NCI-H1930 (cell line): ENCODE measurements at regions not wholly inside any gene's neighbourhood (a gene's known extent, or its start where the extent isn't known, plus 50 kb on each side); places are given as distances from the start of the nearest gene placed in this dataset.

Experiments used
- DNase-seq, 2 experiments: peaks; one replicate each; lab custom pipeline; 2025; lab: John Stamatoyannopoulos, UW

DNA sequence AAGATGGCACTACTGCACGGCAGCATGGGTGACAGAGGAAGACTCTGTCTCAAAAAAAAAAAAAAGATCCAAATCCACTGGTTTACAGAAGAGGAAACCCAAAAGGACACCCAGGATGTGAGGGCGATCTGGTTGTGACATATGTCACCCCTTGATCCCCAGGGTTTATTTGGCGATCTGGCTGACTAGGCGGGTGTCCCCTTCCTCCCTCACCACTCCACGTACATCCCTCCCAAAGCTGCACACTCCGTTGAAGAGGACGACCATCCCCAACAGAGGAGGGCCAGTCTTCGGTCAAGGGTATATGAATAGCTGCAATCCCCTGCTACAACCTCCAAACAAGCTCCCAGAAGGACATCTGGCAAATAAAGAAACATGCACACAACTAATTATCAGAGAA lies 111.6 kb downstream of the HTR5A start:
- no peak for DNase-seq

DNA sequence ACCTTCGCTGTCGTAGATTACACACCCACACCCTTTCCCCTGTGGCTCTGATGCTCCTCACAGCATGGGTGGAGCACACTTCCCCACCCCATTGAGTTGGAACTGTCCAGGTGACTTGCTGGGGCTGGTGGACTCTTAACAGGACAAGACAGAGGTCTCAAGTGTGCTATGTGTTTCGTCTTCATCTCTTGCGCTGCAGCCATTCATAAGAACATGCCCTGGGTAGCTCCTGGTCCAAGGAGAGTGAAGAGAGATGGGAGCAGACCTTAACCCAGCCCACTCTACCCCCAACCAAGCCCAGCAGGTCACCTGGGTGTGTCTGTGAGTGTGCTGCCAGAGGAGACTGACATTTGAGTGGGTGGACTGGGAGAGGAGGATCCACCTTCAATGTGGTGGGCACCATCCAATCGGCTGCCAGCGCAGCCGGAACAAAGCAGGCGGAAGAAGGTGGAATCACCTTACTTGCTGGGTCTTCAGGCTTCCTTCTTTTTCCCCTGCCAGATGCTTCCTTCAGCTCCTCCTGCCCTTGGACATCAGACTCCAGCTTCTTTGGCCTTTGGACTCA lies 112.4 kb downstream of the HTR5A start:
- no peak for DNase-seq

DNA sequence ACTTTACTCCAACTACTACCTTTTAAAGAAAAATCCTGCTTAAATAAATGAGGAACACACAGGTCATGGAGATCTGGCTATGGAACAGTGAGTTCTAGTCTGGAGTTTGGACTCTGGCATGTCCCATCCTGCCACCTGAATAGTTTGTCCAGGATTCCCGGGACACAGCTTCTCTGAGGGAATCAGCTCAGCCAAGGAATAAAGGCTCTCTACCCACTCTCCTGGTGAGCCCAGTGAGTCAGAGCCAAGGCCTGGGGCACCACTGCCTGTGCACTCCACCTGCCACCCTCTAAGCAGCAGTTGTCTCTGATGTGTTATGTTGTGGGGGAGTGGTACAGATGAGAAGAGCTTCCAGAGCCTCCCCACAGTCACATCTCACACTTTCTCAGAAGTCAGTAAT lies 113.5 kb downstream of the HTR5A start:
- no peak for DNase-seq

DNA sequence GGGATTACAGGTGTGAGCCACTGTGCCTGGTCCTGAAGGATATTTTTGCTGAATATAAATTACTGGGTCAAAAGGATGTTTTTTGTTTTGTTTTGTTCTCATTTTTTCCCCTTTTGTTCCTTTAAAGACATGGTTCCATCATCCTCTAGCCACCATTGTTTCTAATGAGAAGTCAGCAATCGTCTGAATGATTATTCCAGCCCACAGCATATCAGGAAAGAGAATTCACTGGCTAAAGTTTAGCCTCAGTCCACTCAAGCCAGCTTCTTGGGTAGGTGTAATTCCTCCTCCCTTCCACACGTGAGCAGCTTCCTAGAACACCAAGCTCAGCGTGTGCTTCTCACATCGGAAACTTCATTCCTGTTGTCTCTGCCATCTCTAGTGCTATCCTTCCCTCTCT lies 112.8 kb upstream of the INSIG1 start:
- no peak for DNase-seq

DNA sequence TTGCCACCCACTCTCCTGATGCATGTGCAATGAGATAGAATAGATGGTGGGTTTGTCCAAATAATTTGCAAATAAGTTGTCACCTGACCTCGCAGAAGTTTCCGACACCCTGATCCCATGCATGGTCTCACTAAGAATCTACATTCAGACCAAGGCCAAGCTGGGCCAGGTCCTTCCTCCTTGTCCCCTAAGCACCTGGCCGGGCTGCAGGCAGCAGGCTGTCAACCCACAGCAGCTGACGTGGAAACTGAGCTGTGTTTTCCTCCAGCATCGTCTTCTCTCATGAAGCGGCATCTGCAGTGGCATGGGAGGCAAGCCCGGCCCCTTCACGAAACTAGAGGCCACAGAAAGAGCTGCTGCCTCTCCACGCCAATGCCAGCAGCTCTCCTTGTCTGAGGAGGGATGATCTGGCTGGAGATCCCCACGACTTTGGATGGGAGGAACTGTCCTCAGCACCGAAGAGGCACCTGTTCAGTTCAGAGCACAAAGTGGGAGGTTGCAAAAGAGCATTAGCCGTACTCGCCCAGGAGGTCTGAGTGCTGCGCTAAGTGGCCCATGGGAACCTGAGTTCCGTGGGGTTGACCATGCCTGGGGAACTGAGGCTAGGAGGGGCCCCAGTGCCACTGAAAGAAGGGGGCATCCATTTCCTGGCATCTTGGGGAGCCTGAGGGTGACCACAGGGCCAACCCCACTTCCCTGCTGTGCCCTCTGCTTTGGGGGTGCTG lies 110.5 kb upstream of the INSIG1 start:
- DNase-seq: no peak

DNA sequence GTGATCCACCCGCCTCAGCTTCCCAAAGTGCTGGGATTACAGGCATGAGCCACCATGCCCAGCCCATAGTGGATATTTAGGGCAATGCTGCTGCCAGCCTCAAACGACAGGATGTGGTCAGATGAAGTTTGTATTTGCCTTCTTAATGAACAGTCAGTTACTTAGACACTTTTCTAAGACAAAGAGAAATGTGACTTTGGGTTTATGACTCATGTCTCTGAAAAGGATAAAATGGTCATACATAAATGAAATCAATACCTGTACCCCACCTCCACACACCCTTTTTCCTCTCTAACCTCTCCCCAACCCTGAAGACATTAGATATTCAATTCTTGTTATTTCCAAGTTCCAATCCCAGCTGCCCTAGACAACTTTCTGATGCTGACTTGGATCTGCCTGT lies 109.3 kb upstream of the INSIG1 start:
- no peak for DNase-seq

DNA sequence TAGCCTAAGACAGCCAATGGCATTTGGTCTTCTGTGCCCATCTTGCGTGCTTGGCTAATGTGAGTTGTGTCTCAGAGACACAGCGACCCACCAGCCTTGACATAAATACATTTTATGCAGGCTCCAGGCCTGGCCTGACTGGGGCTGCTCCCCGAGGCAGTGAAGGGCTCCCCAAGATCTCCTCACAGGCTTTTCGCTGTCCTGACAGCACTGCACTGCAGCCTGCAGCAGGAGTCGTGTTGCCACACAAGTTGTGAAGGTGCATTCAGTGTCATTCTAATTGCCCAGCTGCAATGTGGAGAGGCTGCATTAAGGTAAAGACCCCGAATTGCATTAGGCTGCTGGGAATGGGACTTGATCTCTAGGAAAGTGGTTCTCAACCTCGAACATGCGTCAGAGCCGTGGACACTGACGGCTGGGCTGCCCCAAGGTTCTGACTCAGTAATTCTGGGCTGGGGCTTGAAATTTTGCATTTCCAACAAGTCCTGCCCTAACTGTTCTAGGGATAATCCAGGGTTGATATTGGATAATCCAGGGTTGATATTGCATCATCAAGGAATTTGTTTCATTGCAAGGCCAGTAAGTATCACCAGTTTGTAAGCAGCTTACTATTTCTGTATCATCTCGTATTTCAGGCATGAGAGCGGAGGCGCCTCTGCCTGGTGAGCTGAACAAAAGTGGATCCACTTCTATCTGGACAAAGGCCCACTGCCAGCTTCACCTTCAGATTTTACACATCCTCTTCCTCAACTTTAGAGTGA lies 108.7 kb upstream of the INSIG1 start:
- no peak for DNase-seq

DNA sequence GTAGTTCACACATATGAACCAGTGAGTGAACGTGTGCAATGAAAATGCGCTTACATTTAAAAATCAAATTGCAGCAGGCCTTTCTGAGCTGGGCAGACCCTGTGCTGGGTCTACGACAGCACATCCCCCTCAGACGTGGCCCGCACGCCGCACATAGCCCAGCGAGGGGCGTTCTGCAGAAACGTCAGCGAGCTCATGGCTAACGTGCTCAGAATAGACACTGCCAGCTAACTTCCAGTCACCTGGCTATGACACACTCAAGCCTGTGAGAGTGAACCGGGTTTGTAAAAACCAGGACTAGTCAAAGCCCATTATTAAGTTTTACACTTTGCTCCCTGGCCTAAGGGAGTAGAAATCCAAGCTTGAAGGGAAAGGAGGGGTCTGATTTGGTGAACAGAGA lies 108.1 kb upstream of the INSIG1 start:
- DNase-seq: no peak

DNA sequence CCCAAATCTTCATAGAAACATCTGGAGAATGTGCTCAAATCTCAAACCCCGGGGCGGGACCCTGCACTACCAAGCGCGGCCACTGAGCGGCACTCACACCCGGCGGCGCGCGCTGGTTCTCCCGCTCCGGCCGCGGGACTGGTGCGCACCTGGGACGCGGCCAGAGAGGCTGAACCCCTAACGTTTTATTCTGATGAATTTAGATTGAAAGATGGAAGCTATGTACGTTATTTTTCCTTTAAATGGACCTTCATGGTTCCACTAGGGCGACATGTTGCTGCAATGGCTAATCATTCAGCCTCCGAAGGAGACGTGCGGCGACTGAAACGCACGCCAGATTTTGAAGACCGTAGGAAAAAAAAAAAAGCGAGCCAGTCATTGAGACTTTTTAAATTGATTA lies 107.0 kb upstream of the INSIG1 start:
- DNase-seq: peak in 1 of 2 experiments; percentile 14

DNA sequence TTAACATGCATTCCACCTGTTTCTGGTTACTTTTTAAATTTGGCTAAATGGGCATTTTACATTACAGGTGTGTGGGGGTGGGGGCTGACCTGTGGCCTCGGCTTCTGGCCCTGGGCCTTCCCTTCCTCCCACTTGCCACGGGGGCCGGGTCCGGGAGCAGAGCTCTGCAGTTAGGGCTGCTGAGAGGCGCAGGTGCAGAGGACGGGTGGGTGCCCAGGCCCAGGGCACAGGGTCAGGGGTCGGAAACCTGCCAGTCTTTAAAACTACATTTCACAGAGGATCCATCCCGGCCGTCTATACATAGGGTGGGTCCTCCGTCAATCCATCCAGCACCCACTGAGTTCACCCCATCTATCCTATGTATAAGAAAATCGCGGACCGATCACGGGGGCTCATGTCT lies 106.5 kb upstream of the INSIG1 start:
- no peak for DNase-seq

DNA sequence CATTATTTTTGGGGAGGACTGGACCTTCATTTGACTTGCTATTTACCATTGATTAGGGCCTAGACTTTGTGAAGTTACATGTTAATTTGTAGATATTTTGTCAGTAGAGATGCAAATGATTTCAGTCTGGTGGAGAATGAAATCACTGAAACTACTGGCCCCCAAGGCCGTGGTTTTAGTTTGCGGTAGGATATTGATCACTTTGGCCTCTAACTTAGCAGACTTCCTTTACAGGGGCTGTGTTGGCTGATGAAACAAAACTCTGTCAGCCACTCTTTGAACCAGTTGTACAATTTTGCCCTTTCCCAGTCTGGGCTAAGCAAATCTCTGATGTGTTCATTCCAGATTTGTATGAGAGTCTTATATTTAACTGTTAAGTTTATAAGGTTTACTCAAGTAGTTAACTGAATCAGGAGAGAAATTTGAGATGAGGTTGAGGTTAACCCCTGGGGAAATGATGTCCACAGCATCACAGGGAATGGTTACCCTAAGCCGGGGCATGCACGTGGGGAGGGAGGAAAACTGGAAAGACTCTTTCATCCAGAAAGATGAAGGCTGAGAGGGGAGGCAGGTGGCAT lies 105.7 kb upstream of the INSIG1 start:
- no peak for DNase-seq

DNA sequence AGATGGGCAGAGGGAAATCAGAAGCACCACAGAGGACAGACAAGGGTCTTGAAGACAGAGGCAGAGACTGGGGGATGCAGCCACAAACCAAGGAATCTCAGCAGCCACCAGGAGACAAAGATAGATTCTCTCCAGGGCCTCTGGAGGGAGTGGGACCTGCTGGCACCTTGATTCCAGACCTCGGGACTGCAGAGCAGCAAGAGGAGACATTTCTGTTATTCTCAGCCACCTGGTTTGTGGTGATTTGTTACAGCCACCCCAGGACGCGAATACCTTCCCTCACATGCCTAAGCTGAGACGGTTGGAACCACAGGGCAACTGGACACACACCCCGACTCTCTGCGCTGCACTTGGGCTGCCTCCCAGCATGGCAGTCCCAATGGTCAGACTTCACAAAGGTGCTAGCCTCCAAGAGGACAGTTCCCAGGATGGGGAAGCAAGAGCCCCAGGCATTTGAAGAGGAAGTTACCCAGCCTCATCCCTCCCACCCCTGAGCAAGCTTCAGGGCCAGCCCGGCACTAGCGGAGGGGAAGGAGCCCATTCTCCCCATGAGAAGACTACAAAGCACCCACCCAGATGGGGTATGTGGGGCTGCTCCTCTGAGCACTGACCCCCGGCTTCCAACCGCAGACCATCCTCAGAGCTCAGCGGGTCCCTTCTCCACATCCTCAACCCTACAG lies 104.6 kb upstream of the INSIG1 start:
- DNase-seq: no peak

DNA sequence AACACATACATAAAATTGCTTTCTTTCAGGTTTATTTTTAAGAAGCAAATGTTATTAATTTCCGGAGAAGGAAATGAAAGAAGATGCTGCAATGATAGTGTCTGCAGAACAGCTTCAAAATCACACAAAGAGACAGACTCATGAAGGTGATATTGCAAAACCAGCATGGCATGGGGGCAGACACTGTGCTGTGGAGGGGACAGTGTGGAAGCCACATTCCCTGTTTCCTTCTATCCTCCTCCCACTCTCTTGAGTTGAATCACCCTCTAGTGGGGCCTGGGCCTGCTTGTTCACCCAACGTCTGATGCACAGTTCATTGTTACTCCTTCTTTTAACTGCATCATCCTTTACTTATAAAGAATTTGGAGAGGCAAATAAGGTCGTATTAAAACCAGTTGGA lies 104.0 kb upstream of the INSIG1 start:
- DNase-seq: no peak

DNA sequence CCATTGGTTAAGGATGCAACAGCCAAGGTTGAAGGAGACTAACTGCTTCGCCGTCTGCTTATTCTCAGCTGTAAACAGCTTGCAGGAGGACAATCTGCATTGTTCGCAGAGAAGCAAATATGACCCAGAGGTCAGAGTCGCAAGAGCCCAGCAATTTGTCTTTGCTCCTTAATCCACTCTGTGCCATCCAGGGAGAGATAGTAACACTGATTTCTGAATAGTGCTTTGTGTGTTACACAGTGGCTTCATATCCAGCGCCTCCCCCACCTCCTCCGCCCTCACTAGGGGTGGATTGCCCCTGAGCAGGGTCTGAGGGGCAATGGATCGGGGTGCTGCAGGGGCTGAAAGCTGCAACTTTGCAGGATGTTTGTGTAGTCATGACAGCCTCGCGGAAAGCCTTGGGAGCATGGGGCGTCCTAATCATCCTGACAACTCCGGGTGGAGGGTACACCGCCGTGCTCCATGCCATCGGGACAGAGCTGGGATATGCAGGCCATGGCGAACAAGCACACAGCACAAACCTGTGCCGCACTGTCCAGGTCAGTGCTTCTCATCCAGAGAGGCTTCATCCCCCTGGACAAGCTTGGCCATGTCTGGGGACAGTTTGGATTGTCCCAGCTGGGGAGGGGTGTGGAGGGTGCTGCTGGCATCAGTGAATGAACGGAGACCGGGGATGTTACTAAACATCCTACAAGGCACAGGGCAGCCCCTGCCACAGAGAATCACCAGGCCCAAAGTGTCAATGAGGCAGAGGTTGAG lies 103.1 kb upstream of the INSIG1 start:
- no peak for DNase-seq

DNA sequence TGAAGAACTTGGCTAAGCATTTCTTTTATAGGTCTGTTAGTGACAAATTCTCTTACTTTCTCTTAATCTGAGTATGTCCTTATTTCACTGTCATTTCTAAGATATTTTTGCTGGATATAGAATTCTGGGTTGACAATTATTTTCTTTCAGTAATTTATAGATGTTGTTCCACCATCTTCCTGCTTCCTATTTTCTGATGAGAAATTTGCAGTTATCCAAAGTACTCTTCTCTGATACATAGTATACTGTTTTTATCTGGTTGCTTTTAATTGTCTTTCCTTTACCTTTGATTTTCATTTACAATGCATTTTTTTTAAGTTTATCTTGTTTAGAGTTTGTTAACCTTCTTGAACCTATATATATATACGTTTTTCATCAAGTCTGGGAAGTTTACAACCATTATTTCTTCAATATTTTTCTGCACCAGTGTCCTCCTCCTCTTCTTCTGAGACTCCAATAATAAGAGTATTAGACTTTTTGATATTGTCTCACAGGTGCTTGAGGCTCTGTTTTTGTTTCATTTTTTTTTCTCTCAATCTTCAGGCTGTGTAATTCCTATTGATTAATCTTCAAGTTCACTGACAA lies 101.6 kb upstream of the INSIG1 start:
- DNase-seq: no peak

DNA sequence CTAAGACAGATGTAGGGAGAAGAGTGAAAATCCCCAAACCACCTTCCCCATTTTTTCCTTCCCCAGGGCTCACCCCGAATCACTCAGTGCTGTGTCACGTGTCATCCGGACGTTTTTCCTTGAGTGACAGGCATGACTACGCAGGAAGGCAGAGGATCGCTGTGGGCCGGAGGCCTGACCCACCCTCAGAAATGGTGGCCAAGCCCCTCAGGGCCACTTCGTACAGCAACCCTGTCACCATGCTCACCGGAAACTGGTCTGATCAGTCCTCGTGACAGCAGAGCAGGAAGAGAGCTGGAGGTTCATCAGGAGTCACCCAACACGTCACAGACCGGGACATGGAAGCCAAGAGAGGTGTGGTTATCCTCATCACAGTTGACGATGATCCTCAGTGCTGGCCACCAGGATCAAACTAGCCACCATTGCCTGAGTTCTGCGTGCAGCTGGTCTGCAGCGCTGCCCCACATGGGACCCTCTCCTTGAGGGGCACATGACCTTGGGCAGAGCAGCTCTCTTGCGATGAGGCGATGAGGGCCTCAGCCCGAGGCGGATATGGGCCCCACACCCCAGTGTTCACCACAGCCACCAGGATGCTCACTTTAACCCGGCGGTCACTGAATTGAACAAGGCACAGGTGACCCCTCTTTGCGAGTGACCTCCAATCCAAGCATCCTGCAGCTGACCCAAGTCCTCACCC lies 99.3 kb upstream of the INSIG1 start:
- no peak for DNase-seq

DNA sequence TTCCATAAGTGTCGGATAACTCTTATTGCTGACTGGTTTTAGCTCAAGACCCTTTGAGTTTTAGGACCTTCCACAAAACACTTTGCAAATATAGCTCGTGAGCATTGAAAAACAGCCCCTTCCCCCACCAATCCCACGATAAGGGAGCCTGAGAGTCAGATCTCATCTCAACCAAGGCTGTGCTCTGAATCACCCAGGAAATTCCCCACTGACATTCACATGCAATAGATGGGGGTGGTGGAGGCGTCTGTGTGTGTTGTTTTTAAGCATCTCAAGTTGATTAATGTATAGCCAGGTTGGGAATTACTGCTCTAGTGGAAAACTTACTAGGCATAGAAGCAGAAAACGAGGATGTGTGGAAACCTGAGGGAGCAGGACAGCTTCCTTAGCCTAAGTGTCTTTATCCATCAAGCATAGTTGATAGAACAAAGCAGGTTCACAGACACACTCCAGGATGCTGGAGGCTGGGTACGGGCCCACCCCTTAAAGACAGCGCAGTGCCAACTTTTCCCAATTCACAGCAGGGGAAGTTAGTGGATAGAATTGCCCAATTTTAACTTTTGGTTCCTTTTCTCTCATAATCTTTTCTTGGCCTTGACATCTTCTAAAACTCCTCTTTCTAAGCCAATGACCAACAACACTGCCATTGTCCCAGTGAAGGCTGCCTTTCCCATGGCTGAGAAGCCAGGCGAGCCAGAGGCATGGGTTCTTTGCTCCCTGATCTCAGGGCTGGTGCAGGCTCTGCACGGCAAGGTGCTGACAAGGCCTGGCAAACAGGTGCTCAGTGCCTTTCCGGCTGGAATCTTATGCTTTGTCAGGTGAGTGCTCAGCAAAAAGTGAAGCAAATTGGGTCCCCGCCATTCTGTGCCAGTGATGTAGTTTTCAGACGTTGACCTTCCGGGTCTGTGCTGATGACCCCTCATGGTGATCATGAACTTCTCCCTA lies 98.5 kb upstream of the INSIG1 start:
- DNase-seq: no peak

DNA sequence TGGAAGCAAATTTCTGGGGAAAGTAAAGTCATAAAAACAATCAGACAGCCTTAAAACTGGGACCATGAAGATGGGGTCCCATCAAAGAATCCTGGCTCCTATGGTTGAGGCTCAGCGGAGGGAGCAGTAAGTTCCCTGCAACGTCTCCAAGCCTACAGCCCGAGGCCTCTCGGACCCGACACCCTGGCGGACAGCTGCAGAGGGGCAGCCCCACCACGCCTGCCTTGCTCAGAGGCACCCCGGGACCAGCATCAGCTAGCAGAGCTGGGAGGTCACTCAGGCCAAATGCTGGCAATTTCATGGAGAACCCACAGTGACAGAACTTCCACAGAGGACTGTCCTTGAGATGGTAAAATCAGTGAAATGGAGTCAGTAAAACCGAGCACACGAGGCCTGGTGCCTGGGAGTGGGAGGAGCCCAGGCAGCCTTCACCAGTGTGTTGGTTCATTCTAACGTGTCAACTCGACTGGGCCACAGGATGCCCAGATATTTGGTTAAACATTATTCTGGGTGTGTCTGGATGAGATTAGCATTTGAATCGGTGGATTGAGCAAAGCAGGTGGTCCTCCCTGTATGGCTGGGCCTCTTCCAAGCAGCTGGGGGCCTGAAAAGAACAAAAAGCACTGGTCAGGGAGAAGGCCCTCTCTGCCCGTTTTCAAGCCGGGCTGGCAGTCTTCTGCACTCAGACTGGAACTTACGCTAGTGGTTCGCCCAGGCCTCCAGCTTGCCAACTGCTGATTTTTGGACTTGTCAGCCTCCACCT lies 96.2 kb upstream of the INSIG1 start:
- DNase-seq: no peak
